Astrocyte (in vitro differentiated cells and primary cell): ENCODE measurements at regions not wholly inside any gene's neighbourhood (a gene's known extent, or its start where the extent isn't known, plus 50 kb on each side); places are given as distances from the start of the nearest gene placed in this dataset.

Experiments used
- CTCF ChIP-seq: IDR thresholded peaks from 2 replicates; pipeline ENCODE4 v1.5.1; 2011; ENCODE audit warnings: low read depth, mild to moderate bottlenecking, inconsistent platforms, low read length, moderate library complexity; ENCODE audit not compliant: insufficient read depth
- EZH2 ChIP-seq: IDR thresholded peaks from 2 replicates; pipeline ENCODE4 v1.6.1; 2012; ENCODE audit warnings: mild to moderate bottlenecking, low read length, inconsistent platforms; ENCODE audit not compliant: insufficient read depth

- TF ChIP-seq CTCF (no peak), EZH2 (no peak)
Measured at GRCh38 chr3:110494728-110495127, 576.9 kb upstream of the NECTIN3 start.
